HCT116 (cell line): ENCODE measurements at regions not wholly inside any gene's neighbourhood (a gene's known extent, or its start where the extent isn't known, plus 50 kb on each side); places are given as distances from the start of the nearest gene placed in this dataset.

Source experiments
- ATAC-seq: fragments of 200-7000 bp; cut with Tn5 transposase; 2 replicates; pipeline ENCODE4 v1.9.1; 2020; ENCODE audit warnings: mild to moderate bottlenecking, moderate library complexity
- BruUV-seq: library from RNA; stranded (reverse); fragments of 400-500 nt; replicated peaks from 2 replicates; lab custom pipeline; 2021; lab: Mats Ljungman, UMichigan
- CTCF ChIA-PET: fragments of 300-600 bp; sonication (Branson Sonifier 250); formaldehyde crosslinking; loops from one replicate; lab custom pipeline; 2021; ENCODE audit warnings: antibody characterized with exemption; lab: Charles Lee
- POLR2A ChIA-PET: fragments of 300-600, 350-600 bp; sonication (Branson Sonifier 250); formaldehyde crosslinking; loops from one replicate; lab custom pipeline; 2021; ENCODE audit warnings: antibody characterized with exemption; lab: Charles Lee
- RAD21 ChIA-PET, 2 experiments: fragments of 300-600 bp; sonication (Branson Sonifier 250); formaldehyde crosslinking; loops; one replicate each; lab custom pipeline; 2023; ENCODE audit warnings: low total read pairs in 2 of 2; ENCODE audit not compliant: uncharacterized antibody in 2 of 2, unreplicated experiment in 2 of 2, low non-redundant PET in 1 of 2; lab: Charles Lee
- DNase-seq: peaks from one replicate; pipeline ENCODE4 v3.0.0-alpha.2; 2010; ENCODE audit warnings: low read depth, low spot score
- H2AFZ ChIP-seq: fragments of 200-600 bp; shearing (Covaris generic), sonication (generic); 2 replicates; pipeline ENCODE4 v1.6.1; 2017; ENCODE audit warnings: low read depth, mixed run types, mixed read lengths, antibody characterized with exemption, low read length; ENCODE audit not compliant: poor library complexity, severe bottlenecking
- H3K27ac ChIP-seq: 2 replicates; pipeline ENCODE4 v1.5.1; 2012; ENCODE audit warnings: low read depth, low read length
- H3K27me3 ChIP-seq: fragments of 200-600 bp; sonication (generic); 2 replicates; pipeline ENCODE4 v1.6.1; 2016; ENCODE audit warnings: mixed run types, low read length, mixed read lengths; ENCODE audit not compliant: insufficient read depth
- H3K36me3 ChIP-seq, 2 experiments: fragments of 200-500 bp in 1 of 2; fragments of 200-600 bp in 1 of 2; sonication (Bioruptor generic) in 1 of 2; sonication (generic) in 1 of 2; 2 replicates each; pipeline versions ENCODE4 v1.5.1 to v1.6.1; 2014 to 2016; ENCODE audit warnings: low read length in 2 of 2, inconsistent platforms in 1 of 2, mixed read lengths in 1 of 2, mixed run types in 1 of 2; ENCODE audit not compliant: insufficient read depth in 2 of 2, control insufficient read depth in 1 of 2
- H3K4me1 ChIP-seq, 2 experiments: fragments of 200-600 bp in 1 of 2; sonication (generic) in 1 of 2; 2 replicates each; pipeline versions ENCODE4 v1.5.1 to v1.6.1; 2012 to 2017; ENCODE audit warnings: low read length in 2 of 2, inconsistent platforms in 1 of 2, mild to moderate bottlenecking in 1 of 2, mixed read lengths in 1 of 2, mixed run types in 1 of 2, moderate library complexity in 1 of 2; ENCODE audit not compliant: insufficient read depth in 2 of 2, control insufficient read depth in 1 of 2
- H3K4me2 ChIP-seq: fragments of 200-600 bp; sonication (generic); 2 replicates; pipeline ENCODE4 v1.6.1; 2017; ENCODE audit warnings: mixed run types, low read length, mixed read lengths
- H3K4me3 ChIP-seq, 2 experiments: fragments of 200-600 bp in 1 of 2; sonication (generic) in 1 of 2; replicated peaks in 1 of 2; 2 replicates each; pipeline ENCODE4 v1.5.1; 2011 to 2016; ENCODE audit warnings: low read length in 2 of 2, control low read depth in 1 of 2, low read depth in 1 of 2, mild to moderate bottlenecking in 1 of 2, mixed read lengths in 1 of 2, mixed run types in 1 of 2
- H3K79me2 ChIP-seq: fragments of 200-600 bp; sonication (generic); 2 replicates; pipeline ENCODE4 v1.6.1; 2017; ENCODE audit warnings: mild to moderate bottlenecking, mixed run types, low read length, moderate library complexity, mixed read lengths; ENCODE audit not compliant: insufficient read depth
- H3K9ac ChIP-seq: fragments of 200-600 bp; sonication (generic); 2 replicates; pipeline ENCODE4 v1.6.1; 2016; ENCODE audit warnings: low read length, mixed read lengths
- H3K9me2 ChIP-seq: fragments of 200-600 bp; sonication (generic), shearing (Covaris generic); 2 replicates; pipeline ENCODE4 v1.6.1; 2017; ENCODE audit warnings: mixed run types, mild to moderate bottlenecking, moderate library complexity; ENCODE audit not compliant: insufficient read depth
- H3K9me3 ChIP-seq, 2 experiments: fragments of 200-500 bp in 1 of 2; fragments of 200-600 bp in 1 of 2; sonication (Bioruptor generic) in 1 of 2; sonication (generic) in 1 of 2; 2 replicates each; pipeline ENCODE4 v1.6.1; 2014 to 2017; ENCODE audit warnings: low read length in 2 of 2, mixed read lengths in 2 of 2, inconsistent platforms in 1 of 2, low read depth in 1 of 2, mild to moderate bottlenecking in 1 of 2, mixed run types in 1 of 2, moderate library complexity in 1 of 2; ENCODE audit not compliant: control insufficient read depth in 1 of 2, insufficient read depth in 1 of 2
- H4K20me1 ChIP-seq: fragments of 200-600 bp; sonication (generic), shearing (Covaris generic); 2 replicates; pipeline ENCODE4 v1.6.1; 2017; ENCODE audit warnings: mixed run types, mild to moderate bottlenecking, moderate library complexity; ENCODE audit not compliant: insufficient read depth
- CEBPB ChIP-seq: IDR thresholded peaks from 2 replicates; pipeline ENCODE4 v1.6.1; 2012; ENCODE audit warnings: low read depth
- ELF1 ChIP-seq: IDR thresholded peaks from 2 replicates; pipeline ENCODE4 v1.6.1; 2012; ENCODE audit warnings: low read depth, borderline replicate concordance
- EZH2 ChIP-seq: fragments of 200-600 bp; sonication (generic); IDR thresholded peaks from 2 replicates; pipeline ENCODE4 v1.6.1; 2017; ENCODE audit warnings: antibody characterized with exemption, mixed run types
- EZH2phosphoT487 ChIP-seq: fragments of 200-600 bp; IDR thresholded peaks from 2 replicates; pipeline ENCODE4 v1.6.1; 2018; ENCODE audit warnings: antibody characterized with exemption, borderline replicate concordance
- FOSL1 ChIP-seq: IDR thresholded peaks from 2 replicates; pipeline ENCODE4 v1.6.1; 2012; ENCODE audit warnings: low read depth
- JUND ChIP-seq: IDR thresholded peaks from 2 replicates; pipeline ENCODE4 v1.6.1; 2012
- POLR2A ChIP-seq: IDR thresholded peaks from 2 replicates; pipeline ENCODE4 v1.7.0; 2011; ENCODE audit warnings: borderline replicate concordance; ENCODE audit not compliant: insufficient read depth, insufficient read length; ENCODE audit errors: extremely low read depth
- POLR2AphosphoS5 ChIP-seq: IDR thresholded peaks from 2 replicates; pipeline ENCODE4 v1.6.1; 2011; ENCODE audit warnings: mild to moderate bottlenecking, low read depth, low read length, moderate library complexity
- SP1 ChIP-seq: IDR thresholded peaks from 2 replicates; pipeline ENCODE4 v1.6.1; 2012; ENCODE audit warnings: low read depth
- TCF7L2 ChIP-seq: IDR thresholded peaks from 2 replicates; pipeline ENCODE4 v1.7.0; 2011; ENCODE audit warnings: borderline replicate concordance, inconsistent platforms; ENCODE audit not compliant: insufficient read depth, insufficient read length; ENCODE audit errors: extremely low read depth
- ZFX ChIP-seq: fragments of 450-650 bp; IDR thresholded peaks from 2 replicates; pipeline ENCODE4 v1.6.1; 2017
- ZNF274 ChIP-seq: fragments of 200-500 bp; sonication (Bioruptor generic); IDR thresholded peaks from 2 replicates; pipeline ENCODE4 v1.6.1; 2014; ENCODE audit warnings: mild to moderate bottlenecking, low read depth, low read length, inconsistent platforms
- intact Hi-C: fragments of 100-400 bp; cut with micrococcal nuclease; formaldehyde crosslinking; loops from 2 replicates; pipeline ENCODE4 v1.10.0; 2022
- TF ChIP-seq, protein P1 (sequence below), 3 experiments: fragments of 200-600 bp in 1 of 3; sonication (generic) in 1 of 3; IDR thresholded peaks in 2 of 3; conservative IDR thresholded peaks in 1 of 3; 2 replicates each; pipeline ENCODE4 v1.5.1; 2012 to 2017; ENCODE audit warnings: low read depth in 2 of 3, low read length in 2 of 3, antibody characterized with exemption in 1 of 3, borderline replicate concordance in 1 of 3, control low read depth in 1 of 3, mild to moderate bottlenecking in 1 of 3, mixed read lengths in 1 of 3, mixed run types in 1 of 3, moderate library complexity in 1 of 3; ENCODE audit not compliant: insufficient read depth in 1 of 3
- TF ChIP-seq, protein P2 (sequence below): IDR thresholded peaks from 2 replicates; pipeline ENCODE4 v1.6.1; 2011; ENCODE audit warnings: mild to moderate bottlenecking, low read length, moderate library complexity; ENCODE audit not compliant: insufficient replicate concordance; ENCODE audit errors: extremely low read depth

DNA sequence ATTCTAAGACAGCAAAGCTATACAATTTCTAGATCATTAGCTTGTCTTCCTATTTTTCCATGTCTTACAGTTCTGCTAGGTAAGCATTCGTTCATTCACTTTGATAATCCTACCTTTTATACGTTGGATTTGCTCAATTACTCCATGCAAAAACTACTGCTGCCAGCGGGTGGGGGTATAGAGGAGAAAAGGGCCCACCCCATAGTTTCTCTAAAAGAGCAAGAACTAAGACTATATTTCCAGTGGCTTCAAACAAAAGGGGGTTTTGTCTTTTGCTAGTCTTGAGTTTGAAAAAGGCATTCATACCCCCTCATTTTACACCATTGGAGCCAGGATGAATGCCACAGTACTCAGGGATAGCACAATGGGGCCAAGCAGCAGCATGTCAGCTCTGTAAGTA, 155.7 kb downstream of the WT1 start:
- Histone ChIP-seq H3K27me3 (no peaks in the 10 kb centered on the region), H2AFZ (peak overlapping the region; percentile 39), H3K27ac (no peak overlapping the region), H3K36me3 (no peaks in the 10 kb centered on the region)
- BruUV-seq: no TSS peak
- CTCF ChIA-PET: interaction anchor here (1.4 kb wide), 1 partner anchor 9 kb away, joined by 4 read pairs; no protein-coding TSS in a partner anchor
- TF ChIP-seq, protein P1, sequence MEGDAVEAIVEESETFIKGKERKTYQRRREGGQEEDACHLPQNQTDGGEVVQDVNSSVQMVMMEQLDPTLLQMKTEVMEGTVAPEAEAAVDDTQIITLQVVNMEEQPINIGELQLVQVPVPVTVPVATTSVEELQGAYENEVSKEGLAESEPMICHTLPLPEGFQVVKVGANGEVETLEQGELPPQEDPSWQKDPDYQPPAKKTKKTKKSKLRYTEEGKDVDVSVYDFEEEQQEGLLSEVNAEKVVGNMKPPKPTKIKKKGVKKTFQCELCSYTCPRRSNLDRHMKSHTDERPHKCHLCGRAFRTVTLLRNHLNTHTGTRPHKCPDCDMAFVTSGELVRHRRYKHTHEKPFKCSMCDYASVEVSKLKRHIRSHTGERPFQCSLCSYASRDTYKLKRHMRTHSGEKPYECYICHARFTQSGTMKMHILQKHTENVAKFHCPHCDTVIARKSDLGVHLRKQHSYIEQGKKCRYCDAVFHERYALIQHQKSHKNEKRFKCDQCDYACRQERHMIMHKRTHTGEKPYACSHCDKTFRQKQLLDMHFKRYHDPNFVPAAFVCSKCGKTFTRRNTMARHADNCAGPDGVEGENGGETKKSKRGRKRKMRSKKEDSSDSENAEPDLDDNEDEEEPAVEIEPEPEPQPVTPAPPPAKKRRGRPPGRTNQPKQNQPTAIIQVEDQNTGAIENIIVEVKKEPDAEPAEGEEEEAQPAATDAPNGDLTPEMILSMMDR (IDR thresholded peaks at IDR 0.05 in 2 of 3, conservative IDR thresholded peaks at IDR 0.05 in 1 of 3; ENCODE audit: borderline replicate concordance in 1 of 3, insufficient read depth in 1 of 3, low read depth in 2 of 3, low read length in 2 of 3): peak in 2 of 3 experiments; percentile 39 to 48; a peak in 3 of 6 replicates
- no peak for TF ChIP-seq CEBPB
- TF ChIP-seq, all 23 proteins: peak for 1
- no peak overlapping the region for H3K4me3 ChIP-seq
- DNase-seq (no peak), ATAC-seq (peak; percentile 64; the same call in 1 of the 2 replicates)
- no peaks in the 10 kb centered on the region for H3K9me3 ChIP-seq
- no peaks in the 10 kb centered on the region for H4K20me1 ChIP-seq
- RAD21 ChIA-PET: no interaction called here
- intact Hi-C loops: no loop called here
- no peaks in the 10 kb centered on the region for H3K4me1 ChIP-seq
- H3K9ac ChIP-seq: no peak overlapping the region
- no peak overlapping the region for H3K4me2 ChIP-seq
- POLR2A ChIA-PET: no interaction called here
- no peaks in the 10 kb centered on the region for H3K9me2 ChIP-seq
- H3K79me2 ChIP-seq: no peaks in the 10 kb centered on the region

DNA sequence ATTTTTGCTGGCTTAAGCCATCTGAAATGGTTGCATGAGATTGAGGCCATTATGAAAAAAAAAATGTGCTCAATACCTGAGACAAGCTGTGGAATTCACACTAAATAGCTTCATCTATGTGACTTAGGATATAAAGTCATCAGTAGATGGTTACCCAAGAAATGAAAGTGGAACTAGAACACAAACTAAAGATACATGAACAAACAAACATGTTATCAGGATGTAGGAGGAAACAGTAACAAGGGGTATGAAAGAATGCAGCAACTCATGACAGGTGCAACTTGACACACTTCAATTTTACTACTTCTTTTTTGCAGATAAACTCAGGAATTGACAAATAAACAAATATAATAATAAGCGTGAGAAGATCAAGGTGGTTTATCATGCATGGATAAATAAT, 155.0 kb downstream of the WT1 start:
- no peaks in the 10 kb centered on the region for H3K4me1 ChIP-seq
- H3K79me2 ChIP-seq: no peaks in the 10 kb centered on the region
- H3K9me3 ChIP-seq: no peaks in the 10 kb centered on the region
- H2AFZ ChIP-seq: no peak overlapping the region
- H4K20me1 ChIP-seq: no peaks in the 10 kb centered on the region
- H3K36me3 ChIP-seq: no peaks in the 10 kb centered on the region
- H3K9ac ChIP-seq: no peak overlapping the region
- H3K9me2 ChIP-seq: no peaks in the 10 kb centered on the region
- no peak overlapping the region for H3K4me2 ChIP-seq
- ChIA-PET POLR2A (no interaction called here), RAD21 (no interaction called here), CTCF (interaction anchor here (1.4 kb wide), 1 partner anchor 8 kb away, joined by 4 read pairs; no protein-coding TSS in a partner anchor)
- no peak overlapping the region for H3K27ac ChIP-seq
- ATAC-seq (no peak), DNase-seq (no peak)
- H3K4me3 ChIP-seq: no peak overlapping the region
- BruUV-seq: no TSS peak
- intact Hi-C loops: no loop called here
- H3K27me3 ChIP-seq: no peaks in the 10 kb centered on the region
- TF ChIP-seq TCF7L2 (no peak), POLR2A (no peak), POLR2AphosphoS5 (no peak), SP1 (no peak), ZFX (no peak), CEBPB (no peak), ZNF274 (no peak), FOSL1 (no peak), ELF1 (no peak), EZH2 (no peak), EZH2phosphoT487 (no peak), JUND (no peak)
- TF ChIP-seq, protein P2, sequence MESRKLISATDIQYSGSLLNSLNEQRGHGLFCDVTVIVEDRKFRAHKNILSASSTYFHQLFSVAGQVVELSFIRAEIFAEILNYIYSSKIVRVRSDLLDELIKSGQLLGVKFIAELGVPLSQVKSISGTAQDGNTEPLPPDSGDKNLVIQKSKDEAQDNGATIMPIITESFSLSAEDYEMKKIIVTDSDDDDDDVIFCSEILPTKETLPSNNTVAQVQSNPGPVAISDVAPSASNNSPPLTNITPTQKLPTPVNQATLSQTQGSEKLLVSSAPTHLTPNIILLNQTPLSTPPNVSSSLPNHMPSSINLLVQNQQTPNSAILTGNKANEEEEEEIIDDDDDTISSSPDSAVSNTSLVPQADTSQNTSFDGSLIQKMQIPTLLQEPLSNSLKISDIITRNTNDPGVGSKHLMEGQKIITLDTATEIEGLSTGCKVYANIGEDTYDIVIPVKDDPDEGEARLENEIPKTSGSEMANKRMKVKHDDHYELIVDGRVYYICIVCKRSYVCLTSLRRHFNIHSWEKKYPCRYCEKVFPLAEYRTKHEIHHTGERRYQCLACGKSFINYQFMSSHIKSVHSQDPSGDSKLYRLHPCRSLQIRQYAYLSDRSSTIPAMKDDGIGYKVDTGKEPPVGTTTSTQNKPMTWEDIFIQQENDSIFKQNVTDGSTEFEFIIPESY: no peak
- TF ChIP-seq, protein P1 (IDR thresholded peaks at IDR 0.05 in 2 of 3, conservative IDR thresholded peaks at IDR 0.05 in 1 of 3; ENCODE audit: borderline replicate concordance in 1 of 3, insufficient read depth in 1 of 3, low read depth in 2 of 3, low read length in 2 of 3): no peak
